ENCODE measurements at regions not wholly inside any gene's neighbourhood (a gene's known extent, or its start where the extent isn't known, plus 50 kb on each side); places are given as distances from the start of the nearest gene placed in this dataset.
"Not testable (repeated sequence)": the region's sequence is repeated elsewhere in the genome, so short reads cannot be mapped to it uniquely, and the experiment has no call there.

GRCh38 chr6:150694889-150695288 lies 95.2 kb downstream of the PLEKHG1 start:
- H3K27ac ChIP-seq (ENCODE audit: low read length), result no peak overlapping the region
- H3K4me1 ChIP-seq (ENCODE audit: control insufficient read depth, insufficient read depth, low read length), result peaks cover 13% of the 10 kb centered on the region
- peak; percentile 64 for DNase-seq

DNA sequence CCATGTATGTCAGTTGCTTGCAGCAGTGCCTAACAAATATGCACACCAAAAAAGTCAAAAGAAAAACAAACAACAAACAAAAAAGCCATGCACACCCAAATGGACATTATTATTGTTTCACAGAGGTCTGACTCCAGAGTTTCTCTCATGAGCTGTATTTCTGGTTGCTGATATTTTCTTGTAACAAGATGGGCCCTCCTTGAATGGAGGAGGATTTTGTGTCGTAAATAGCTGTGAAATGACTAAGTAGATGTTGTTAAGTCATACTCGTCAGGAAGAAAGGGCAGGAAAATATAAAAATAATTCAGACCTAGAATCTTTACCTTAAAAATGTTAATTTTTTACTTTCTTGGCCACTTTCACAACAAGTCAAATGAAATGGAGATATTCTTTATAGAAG lies 96.0 kb downstream of the PLEKHG1 start:
- no CpG with 5 or more reads among the region's 2 CpGs for WGBS (ENCODE audit: insufficient coverage)
- Histone ChIP-seq H3K27ac (ENCODE audit: low read length) (no peak overlapping the region), H3K9me3 (replicated peaks; ENCODE audit: control insufficient read depth, low read depth, low read length) (no peaks in the 10 kb centered on the region), H3K36me3 (ENCODE audit: control insufficient read depth, insufficient read depth, low read length) (no peaks in the 10 kb centered on the region), H3K27me3 (ENCODE audit: control insufficient read depth, insufficient read depth, low read length) (no peaks in the 10 kb centered on the region), H3K4me1 (ENCODE audit: control insufficient read depth, insufficient read depth, low read length) (peaks cover 13% of the 10 kb centered on the region), H3K4me3 (ENCODE audit: low read length) (no peak overlapping the region)
- no peak for DNase-seq

More at GRCh38 chr6:150694889-150695288, 95.2 kb downstream of the PLEKHG1 start:
- no peaks in the 10 kb centered on the region for H3K36me3 ChIP-seq (ENCODE audit: control insufficient read depth, insufficient read depth, low read length)
- no peaks in the 10 kb centered on the region for H3K9me3 ChIP-seq (replicated peaks; ENCODE audit: control insufficient read depth, low read depth, low read length)
- no peaks in the 10 kb centered on the region for H3K27me3 ChIP-seq (ENCODE audit: control insufficient read depth, insufficient read depth, low read length)
- no peak overlapping the region for H3K4me3 ChIP-seq (ENCODE audit: low read length)

DNA sequence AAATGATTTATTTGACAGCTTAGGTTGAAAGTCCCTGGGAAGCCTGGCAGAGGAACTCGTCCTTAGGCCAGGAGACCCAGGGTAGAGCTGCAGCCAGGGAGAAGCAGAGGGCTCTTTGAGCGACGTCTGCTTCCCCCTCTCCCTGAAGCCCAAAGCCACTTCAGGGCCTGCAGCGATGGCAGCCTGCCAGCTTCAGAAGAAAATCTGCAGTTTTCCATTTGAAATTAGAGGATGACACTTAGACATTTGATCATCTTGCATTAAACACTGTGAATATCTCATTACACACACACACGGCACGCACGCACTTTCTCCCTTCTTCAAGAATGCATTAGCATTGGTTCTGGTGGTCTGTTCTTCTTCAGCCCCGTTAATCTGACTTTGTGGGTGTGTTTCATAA lies 96.5 kb downstream of the PLEKHG1 start:
- Histone ChIP-seq H3K27ac (ENCODE audit: low read length) (no peak overlapping the region), H3K9me3 (replicated peaks; ENCODE audit: control insufficient read depth, low read depth, low read length) (no peaks in the 10 kb centered on the region), H3K36me3 (ENCODE audit: control insufficient read depth, insufficient read depth, low read length) (no peaks in the 10 kb centered on the region), H3K4me1 (ENCODE audit: control insufficient read depth, insufficient read depth, low read length) (peaks cover 13% of the 10 kb centered on the region), H3K27me3 (ENCODE audit: control insufficient read depth, insufficient read depth, low read length) (no peaks in the 10 kb centered on the region), H3K4me3 (ENCODE audit: low read length) (no peak overlapping the region)
- 52% methylated on average over 2 of the region's 8 CpGs for WGBS (ENCODE audit: insufficient coverage)
- no peak for DNase-seq

DNA sequence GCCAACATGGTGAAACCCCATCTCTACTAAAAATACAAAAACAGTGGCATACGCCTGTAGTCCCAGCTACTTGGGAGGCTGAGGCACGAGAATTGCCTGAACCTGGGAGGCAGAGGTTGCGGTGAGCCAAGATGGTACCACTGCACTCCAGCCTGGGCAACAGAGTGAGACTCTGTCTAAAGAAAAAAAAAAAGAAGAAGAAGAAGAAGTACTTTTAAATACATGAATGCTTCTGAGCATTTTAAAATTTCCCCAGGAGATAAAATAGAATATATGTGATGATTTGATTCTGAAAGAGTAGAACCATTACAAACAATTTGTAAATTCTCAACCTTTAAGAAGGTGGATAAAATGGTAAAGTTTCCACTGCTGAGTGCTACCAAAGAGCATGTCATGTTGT lies 97.2 kb downstream of the PLEKHG1 start:
- not testable (repeated sequence) for H3K27ac ChIP-seq (ENCODE audit: low read length); H3K27me3 ChIP-seq (ENCODE audit: control insufficient read depth, insufficient read depth, low read length); H3K9me3 ChIP-seq (replicated peaks; ENCODE audit: control insufficient read depth, low read depth, low read length); H3K36me3 ChIP-seq (ENCODE audit: control insufficient read depth, insufficient read depth, low read length); H3K4me3 ChIP-seq (ENCODE audit: low read length); DNase-seq
- peaks cover 13% of the 10 kb centered on the region for H3K4me1 ChIP-seq (ENCODE audit: control insufficient read depth, insufficient read depth, low read length)
- 92% methylated on average over 3 of the region's 3 CpGs for WGBS (ENCODE audit: insufficient coverage)

DNA sequence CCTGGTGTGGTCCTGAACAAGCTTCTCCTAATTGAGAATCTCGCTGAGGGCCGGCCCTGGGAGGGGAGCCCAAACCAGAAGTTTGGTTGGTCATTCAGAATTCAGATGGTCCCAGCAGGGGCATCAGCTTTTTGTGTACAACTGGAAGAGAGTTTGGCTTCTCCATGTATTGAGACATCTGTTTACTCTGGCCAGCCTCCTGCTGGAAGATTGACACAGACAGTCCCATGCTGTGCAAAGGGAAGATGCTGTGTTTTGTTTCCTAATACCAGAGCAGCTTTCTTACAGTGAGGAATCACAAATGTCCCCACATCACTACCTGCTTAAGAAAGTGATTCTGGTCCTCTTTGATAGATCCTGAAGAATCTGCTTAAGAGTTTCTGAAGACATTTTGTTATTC lies 97.8 kb downstream of the PLEKHG1 start:
- Histone ChIP-seq H3K27ac (ENCODE audit: low read length) (no peak overlapping the region), H3K4me1 (ENCODE audit: control insufficient read depth, insufficient read depth, low read length) (peaks cover 13% of the 10 kb centered on the region), H3K9me3 (replicated peaks; ENCODE audit: control insufficient read depth, low read depth, low read length) (no peaks in the 10 kb centered on the region), H3K36me3 (ENCODE audit: control insufficient read depth, insufficient read depth, low read length) (no peaks in the 10 kb centered on the region), H3K4me3 (ENCODE audit: low read length) (no peak overlapping the region), H3K27me3 (ENCODE audit: control insufficient read depth, insufficient read depth, low read length) (no peaks in the 10 kb centered on the region)
- DNase-seq, result peak; percentile 90
- WGBS (ENCODE audit: insufficient coverage), result 12% methylated on average over 2 of the region's 2 CpGs

DNA sequence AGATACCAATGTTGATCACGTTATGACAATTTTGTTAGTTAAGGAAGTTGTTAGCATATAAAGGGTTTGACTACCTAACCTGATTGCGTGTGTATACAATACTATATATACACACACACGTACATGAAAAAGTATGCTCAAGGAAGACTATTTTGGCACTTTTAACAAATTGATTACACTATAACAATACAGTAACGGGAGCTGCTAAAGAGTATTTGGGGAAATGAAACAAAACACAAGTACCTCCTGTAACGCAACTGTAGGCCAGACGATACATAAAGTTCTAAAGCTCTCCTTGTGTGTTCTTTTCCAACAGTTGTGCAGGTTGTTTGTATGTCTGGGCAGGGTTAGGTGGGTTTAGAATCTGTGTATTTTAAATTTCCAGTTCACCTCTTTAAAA lies 98.7 kb downstream of the PLEKHG1 start:
- H3K4me1 ChIP-seq (ENCODE audit: control insufficient read depth, insufficient read depth, low read length), result peaks cover 13% of the 10 kb centered on the region
- no CpG with 5 or more reads among the region's 6 CpGs for WGBS (ENCODE audit: insufficient coverage)

DNA sequence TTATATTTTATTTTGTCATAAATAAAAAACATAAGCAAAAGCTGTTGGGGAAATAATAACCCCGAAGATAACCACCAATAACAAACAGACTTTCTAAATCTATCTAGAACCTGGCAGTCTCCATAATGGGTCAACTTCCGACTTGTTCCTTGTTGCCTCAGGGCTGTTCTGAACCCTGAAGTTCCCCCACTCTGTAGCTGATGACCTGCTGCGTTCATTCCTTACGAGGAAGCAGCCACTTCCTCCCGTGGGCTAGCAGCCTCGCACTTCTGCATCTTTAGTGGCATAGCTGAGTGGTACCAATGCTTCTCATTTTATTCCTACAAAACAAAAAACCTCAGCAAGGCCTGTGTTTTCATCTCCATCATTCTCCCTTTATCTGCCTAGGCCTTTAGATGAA lies 103.0 kb downstream of the PLEKHG1 start:
- Histone ChIP-seq H3K36me3 (ENCODE audit: control insufficient read depth, insufficient read depth, low read length) (no peaks in the 10 kb centered on the region), H3K27ac (ENCODE audit: low read length) (no peak overlapping the region), H3K27me3 (ENCODE audit: control insufficient read depth, insufficient read depth, low read length) (no peaks in the 10 kb centered on the region), H3K4me3 (ENCODE audit: low read length) (no peak overlapping the region), H3K4me1 (ENCODE audit: control insufficient read depth, insufficient read depth, low read length) (peaks cover 5% of the 10 kb centered on the region), H3K9me3 (replicated peaks; ENCODE audit: control insufficient read depth, low read depth, low read length) (no peaks in the 10 kb centered on the region)
- DNase-seq, result no peak
- 65% methylated on average over 5 of the region's 6 CpGs for WGBS (ENCODE audit: insufficient coverage)

More for the DNA sequence above, 98.7 kb downstream of the PLEKHG1 start:
- H3K4me3 ChIP-seq (ENCODE audit: low read length), result no peak overlapping the region
- no peaks in the 10 kb centered on the region for H3K27me3 ChIP-seq (ENCODE audit: control insufficient read depth, insufficient read depth, low read length)
- no peak overlapping the region for H3K27ac ChIP-seq (ENCODE audit: low read length)
- DNase-seq, result no peak
- no peaks in the 10 kb centered on the region for H3K9me3 ChIP-seq (replicated peaks; ENCODE audit: control insufficient read depth, low read depth, low read length)
- H3K36me3 ChIP-seq (ENCODE audit: control insufficient read depth, insufficient read depth, low read length), result no peaks in the 10 kb centered on the region

DNA sequence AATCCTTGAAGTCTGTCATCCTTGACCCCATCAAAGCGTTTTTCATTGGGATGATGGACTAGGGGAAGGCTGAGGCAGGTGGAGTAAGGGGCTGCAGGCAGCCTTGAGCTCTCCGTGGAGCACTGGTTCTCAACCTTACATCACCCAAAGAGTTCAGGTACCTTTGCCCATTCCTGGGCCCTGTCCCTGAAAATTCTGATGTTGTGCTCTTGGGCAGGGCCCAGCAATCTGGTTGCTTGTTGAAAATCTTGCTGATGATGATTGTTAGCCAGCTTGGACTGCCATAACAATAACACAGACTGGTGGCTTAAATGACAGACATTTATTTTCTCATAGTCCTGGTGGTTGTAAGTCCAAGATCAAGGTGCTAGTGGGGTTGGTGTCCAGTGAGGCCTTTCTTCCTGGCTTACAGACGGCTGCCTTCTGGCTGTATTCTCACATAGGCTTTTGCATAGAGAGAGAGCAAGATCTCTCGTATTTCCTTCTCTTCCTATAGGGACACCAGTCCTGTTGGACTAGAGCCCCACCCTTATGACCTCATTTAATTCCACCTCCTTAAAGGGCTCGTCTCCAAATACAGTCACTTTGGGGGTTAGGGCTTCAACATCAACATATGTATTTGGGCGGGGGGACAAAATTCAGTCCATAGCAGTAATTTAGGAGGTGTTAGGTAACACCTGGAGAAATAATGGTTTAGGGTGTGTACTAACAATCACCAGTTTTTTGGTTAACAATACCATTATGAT lies 104.9 kb downstream of the PLEKHG1 start:
- WGBS (ENCODE audit: insufficient coverage), result no CpG with 5 or more reads among the region's 6 CpGs

GRCh38 chr6:150705392-150705791 lies 105.7 kb downstream of the PLEKHG1 start:
- WGBS (ENCODE audit: insufficient coverage), result 92% methylated on average over 6 of the region's 9 CpGs
- Histone ChIP-seq H3K36me3 (ENCODE audit: control insufficient read depth, insufficient read depth, low read length) (no peaks in the 10 kb centered on the region), H3K27me3 (ENCODE audit: control insufficient read depth, insufficient read depth, low read length) (no peaks in the 10 kb centered on the region), H3K4me1 (ENCODE audit: control insufficient read depth, insufficient read depth, low read length) (peaks cover 7% of the 10 kb centered on the region), H3K9me3 (replicated peaks; ENCODE audit: control insufficient read depth, low read depth, low read length) (no peaks in the 10 kb centered on the region), H3K4me3 (ENCODE audit: low read length) (no peak overlapping the region), H3K27ac (ENCODE audit: low read length) (no peak overlapping the region)
- no peak for DNase-seq

More for the DNA sequence above, 104.9 kb downstream of the PLEKHG1 start:
- no peak overlapping the region for H3K27ac ChIP-seq (ENCODE audit: low read length)
- H3K4me1 ChIP-seq (ENCODE audit: control insufficient read depth, insufficient read depth, low read length), result peaks cover 7% of the 10 kb centered on the region
- no peak for DNase-seq
- no peaks in the 10 kb centered on the region for H3K27me3 ChIP-seq (ENCODE audit: control insufficient read depth, insufficient read depth, low read length)
- H3K9me3 ChIP-seq (replicated peaks; ENCODE audit: control insufficient read depth, low read depth, low read length), result no peaks in the 10 kb centered on the region
- no peaks in the 10 kb centered on the region for H3K36me3 ChIP-seq (ENCODE audit: control insufficient read depth, insufficient read depth, low read length)
- no peak overlapping the region for H3K4me3 ChIP-seq (ENCODE audit: low read length)

- no peaks in the 10 kb centered on the region for H3K36me3 ChIP-seq (ENCODE audit: control insufficient read depth, insufficient read depth, low read length)
- no peak for DNase-seq
- no peak overlapping the region for H3K4me3 ChIP-seq (ENCODE audit: low read length)
- H3K27me3 ChIP-seq (ENCODE audit: control insufficient read depth, insufficient read depth, low read length), result no peaks in the 10 kb centered on the region
- H3K27ac ChIP-seq (ENCODE audit: low read length), result no peak overlapping the region
- H3K4me1 ChIP-seq (ENCODE audit: control insufficient read depth, insufficient read depth, low read length), result peaks cover 9% of the 10 kb centered on the region
- H3K9me3 ChIP-seq (replicated peaks; ENCODE audit: control insufficient read depth, low read depth, low read length), result no peaks in the 10 kb centered on the region
- no CpG with 5 or more reads among the region's 6 CpGs for WGBS (ENCODE audit: insufficient coverage)
These were observed 110.6 kb downstream of the PLEKHG1 start for GRCh38 chr6:150710236-150710635.

GRCh38 chr6:150711061-150711460 lies 111.4 kb downstream of the PLEKHG1 start:
- DNase-seq, result no peak
- peaks cover 6% of the 10 kb centered on the region for H3K4me1 ChIP-seq (ENCODE audit: control insufficient read depth, insufficient read depth, low read length)
- no peaks in the 10 kb centered on the region for H3K27me3 ChIP-seq (ENCODE audit: control insufficient read depth, insufficient read depth, low read length)
- no peak overlapping the region for H3K27ac ChIP-seq (ENCODE audit: low read length)
- 43% methylated on average over 1 of the region's 4 CpGs for WGBS (ENCODE audit: insufficient coverage)
- H3K4me3 ChIP-seq (ENCODE audit: low read length), result no peak overlapping the region
- H3K9me3 ChIP-seq (replicated peaks; ENCODE audit: control insufficient read depth, low read depth, low read length), result no peaks in the 10 kb centered on the region
- no peaks in the 10 kb centered on the region for H3K36me3 ChIP-seq (ENCODE audit: control insufficient read depth, insufficient read depth, low read length)

Data from muscle of leg (tissue), 3 donors.